ENCODE measurements at regions not wholly inside any gene's neighbourhood (a gene's known extent, or its start where the extent isn't known, plus 50 kb on each side); places are given as distances from the start of the nearest gene placed in this dataset.

- no peaks in the 10 kb centered on the region for H3K9me3 Mint-ChIP-seq
- H3K36me3 Mint-ChIP-seq (ENCODE audit: low read depth) = no peaks in the 10 kb centered on the region
These were observed 900.9 kb upstream of the EPHA5 start for GRCh38 chr4:66571145-66571695.

GRCh38 chr4:66569228-66569627 lies 898.9 kb upstream of the EPHA5 start:
- no peaks in the 10 kb centered on the region for H3K9me3 Mint-ChIP-seq
- TF ChIP-seq CTCF (conservative IDR thresholded peaks at IDR 0.05) = no peak

More at GRCh38 chr4:66571145-66571695, 900.9 kb upstream of the EPHA5 start:
- no peak overlapping the region for H3K27ac Mint-ChIP-seq (ENCODE audit: unreplicated experiment)
- H3K27me3 Mint-ChIP-seq (ENCODE audit: low read depth) = no peaks in the 10 kb centered on the region
- no peak for TF ChIP-seq CTCF (conservative IDR thresholded peaks at IDR 0.05)
- no peaks in the 10 kb centered on the region for H3K4me1 Mint-ChIP-seq
- no peak for DNase-seq (ENCODE audit: low read depth, low spot score)
- H3K4me3 Mint-ChIP-seq = no peak overlapping the region

GRCh38 chr4:66568431-66568830 lies 898.1 kb upstream of the EPHA5 start:
- no peaks in the 10 kb centered on the region for H3K27me3 Mint-ChIP-seq (ENCODE audit: low read depth)
- no peaks in the 10 kb centered on the region for H3K36me3 Mint-ChIP-seq (ENCODE audit: low read depth)
- H3K4me3 Mint-ChIP-seq = no peak overlapping the region
- DNase-seq (ENCODE audit: low read depth, low spot score) = no peak
- H3K9me3 Mint-ChIP-seq = no peaks in the 10 kb centered on the region
- H3K4me1 Mint-ChIP-seq = peaks cover 4% of the 10 kb centered on the region
- no peak for TF ChIP-seq CTCF (conservative IDR thresholded peaks at IDR 0.05)
- H3K27ac Mint-ChIP-seq (ENCODE audit: unreplicated experiment) = no peak overlapping the region

More at GRCh38 chr4:66569228-66569627, 898.9 kb upstream of the EPHA5 start:
- H3K27me3 Mint-ChIP-seq (ENCODE audit: low read depth) = no peaks in the 10 kb centered on the region
- no peak for DNase-seq (ENCODE audit: low read depth, low spot score)
- no peaks in the 10 kb centered on the region for H3K36me3 Mint-ChIP-seq (ENCODE audit: low read depth)
- no peak overlapping the region for H3K27ac Mint-ChIP-seq (ENCODE audit: unreplicated experiment)
- H3K4me3 Mint-ChIP-seq = no peak overlapping the region
- peaks cover 4% of the 10 kb centered on the region for H3K4me1 Mint-ChIP-seq

GRCh38 chr4:66568001-66568400 lies 897.7 kb upstream of the EPHA5 start:
- H3K4me1 Mint-ChIP-seq = peaks cover 4% of the 10 kb centered on the region
- no peaks in the 10 kb centered on the region for H3K9me3 Mint-ChIP-seq
- no peak for TF ChIP-seq CTCF (conservative IDR thresholded peaks at IDR 0.05)
- no peaks in the 10 kb centered on the region for H3K36me3 Mint-ChIP-seq (ENCODE audit: low read depth)
- no peaks in the 10 kb centered on the region for H3K27me3 Mint-ChIP-seq (ENCODE audit: low read depth)
- no peak overlapping the region for H3K4me3 Mint-ChIP-seq
- no peak for DNase-seq (ENCODE audit: low read depth, low spot score)
- no peak overlapping the region for H3K27ac Mint-ChIP-seq (ENCODE audit: unreplicated experiment)

- Mint-ChIP-seq H3K4me3 (no peak overlapping the region), H3K36me3 (ENCODE audit: low read depth) (no peaks in the 10 kb centered on the region), H3K27me3 (ENCODE audit: low read depth) (no peaks in the 10 kb centered on the region), H3K27ac (ENCODE audit: unreplicated experiment) (no peak overlapping the region), H3K9me3 (no peaks in the 10 kb centered on the region), H3K4me1 (peaks cover 4% of the 10 kb centered on the region)
- TF ChIP-seq CTCF (conservative IDR thresholded peaks at IDR 0.05) = no peak
- DNase-seq (ENCODE audit: low read depth, low spot score) = no peak
These were observed 897.3 kb upstream of the EPHA5 start for GRCh38 chr4:66567551-66567950.
